ENCODE measurements at regions not wholly inside any gene's neighbourhood (a gene's known extent, or its start where the extent isn't known, plus 50 kb on each side); places are given as distances from the start of the nearest gene placed in this dataset.
A peak's percentile ranks its signal among the peaks of the same experiment; 100 is the strongest.

- Histone ChIP-seq H3K4me2 (ENCODE audit: control insufficient read depth, extremely low read depth, insufficient read depth, low read depth, low read length) (no peak overlapping the region), H3K9me1 (ENCODE audit: control insufficient read depth, extremely low read depth, insufficient read depth, low read length) (no peaks in the 10 kb centered on the region), H3K79me2 (ENCODE audit: control insufficient read depth, insufficient read depth, low read length) (no peaks in the 10 kb centered on the region), H3K4me3 (ENCODE audit: control insufficient read depth in 2 of 3, extremely low read depth in 1 of 3, insufficient read depth in 2 of 3, low read depth in 1 of 3, low read length in 3 of 3) (no peak overlapping the region), H3K36me3 (ENCODE audit: control insufficient read depth in 2 of 2, extremely low read depth in 1 of 2, insufficient read depth in 2 of 2, low read length in 2 of 2) (no peaks in the 10 kb centered on the region), H3K9me3 (ENCODE audit: control insufficient read depth, low read depth, low read length) (no peaks in the 10 kb centered on the region), H3K27me3 (ENCODE audit: control insufficient read depth, extremely low read depth, insufficient read depth, low read length) (no peaks in the 10 kb centered on the region), H3K9ac (ENCODE audit: control insufficient read depth, extremely low read depth, insufficient read depth, low read length) (no peak overlapping the region), H3K4me1 (ENCODE audit: control insufficient read depth, extremely low read depth, insufficient read depth, low read length) (no peaks in the 10 kb centered on the region), H4K20me1 (ENCODE audit: control insufficient read depth, extremely low read depth, insufficient read depth, low read length) (no peaks in the 10 kb centered on the region), H3K27ac (ENCODE audit: control insufficient read depth, insufficient read depth, low read length) (no peak overlapping the region), H2AFZ (ENCODE audit: control insufficient read depth, low read length) (no peak overlapping the region)
- dilution Hi-C loops (cut with MboI; ENCODE audit: extremely low pct_ligation_motif_present, low sequenced_read_pairs), result no loop called here
- DNase-seq (ENCODE audit: low read depth, low spot score) (no peak), FAIRE-seq (peak; percentile 63)
- no peak for TF ChIP-seq EZH2 (IDR thresholded peaks at IDR 0.05; ENCODE audit: low read length)
- TF ChIP-seq CTCF (optimal IDR thresholded peaks at IDR 0.05 in 1 of 3, IDR thresholded peaks at IDR 0.05 in 1 of 3, conservative IDR thresholded peaks at IDR 0.05 in 1 of 3; ENCODE audit: extremely low read depth in 1 of 3, insufficient read depth in 2 of 3, low read length in 3 of 3), result no peak
Observed at GRCh38 chr2:149858901-149859634, 271.5 kb upstream of the MMADHC start.

- H3K4me2 ChIP-seq (ENCODE audit: control insufficient read depth, extremely low read depth, insufficient read depth, low read depth, low read length), result no peak overlapping the region
- no peaks in the 10 kb centered on the region for H4K20me1 ChIP-seq (ENCODE audit: control insufficient read depth, extremely low read depth, insufficient read depth, low read length)
- TF ChIP-seq EZH2 (IDR thresholded peaks at IDR 0.05; ENCODE audit: low read length) (no peak), CTCF (optimal IDR thresholded peaks at IDR 0.05 in 1 of 3, IDR thresholded peaks at IDR 0.05 in 1 of 3, conservative IDR thresholded peaks at IDR 0.05 in 1 of 3; ENCODE audit: extremely low read depth in 1 of 3, insufficient read depth in 2 of 3, low read length in 3 of 3) (no peak)
- H3K79me2 ChIP-seq (ENCODE audit: control insufficient read depth, insufficient read depth, low read length), result no peaks in the 10 kb centered on the region
- H3K27ac ChIP-seq (ENCODE audit: control insufficient read depth, insufficient read depth, low read length), result no peak overlapping the region
- H3K9me3 ChIP-seq (ENCODE audit: control insufficient read depth, low read depth, low read length), result no peaks in the 10 kb centered on the region
- dilution Hi-C loops (cut with MboI; ENCODE audit: extremely low pct_ligation_motif_present, low sequenced_read_pairs), result no loop called here
- H3K36me3 ChIP-seq (ENCODE audit: control insufficient read depth in 2 of 2, extremely low read depth in 1 of 2, insufficient read depth in 2 of 2, low read length in 2 of 2), result no peaks in the 10 kb centered on the region
- H3K9me1 ChIP-seq (ENCODE audit: control insufficient read depth, extremely low read depth, insufficient read depth, low read length), result no peaks in the 10 kb centered on the region
- H3K9ac ChIP-seq (ENCODE audit: control insufficient read depth, extremely low read depth, insufficient read depth, low read length), result no peak overlapping the region
- FAIRE-seq, result peak; percentile 23
- DNase-seq (ENCODE audit: low read depth, low spot score), result no peak
- H3K27me3 ChIP-seq (ENCODE audit: control insufficient read depth, extremely low read depth, insufficient read depth, low read length), result no peaks in the 10 kb centered on the region
- no peaks in the 10 kb centered on the region for H3K4me1 ChIP-seq (ENCODE audit: control insufficient read depth, extremely low read depth, insufficient read depth, low read length)
- H3K4me3 ChIP-seq (ENCODE audit: control insufficient read depth in 2 of 3, extremely low read depth in 1 of 3, insufficient read depth in 2 of 3, low read depth in 1 of 3, low read length in 3 of 3), result no peak overlapping the region
- H2AFZ ChIP-seq (ENCODE audit: control insufficient read depth, low read length), result no peak overlapping the region
Observed at GRCh38 chr2:149858216-149858615, 270.6 kb upstream of the MMADHC start.

All from keratinocyte (primary cell).